GM21515 (cell line): ENCODE measurements at regions not wholly inside any gene's neighbourhood (a gene's known extent, or its start where the extent isn't known, plus 50 kb on each side); places are given as distances from the start of the nearest gene placed in this dataset.
"Not testable (repeated sequence)": the region's sequence is repeated elsewhere in the genome, so short reads cannot be mapped to it uniquely, and the experiment has no call there.

Experiments used
- ATAC-seq: cut with Tn5 transposase; IDR thresholded peaks from one replicate; pipeline ENCODE4 v1.9.1; 2021; ENCODE audit not compliant: unreplicated experiment

GRCh38 chr2:144625626-144626025 is 105.7 kb upstream of the ZEB2 start:
- ATAC-seq: no peak

- ATAC-seq: no peak
These were observed 105.3 kb upstream of the ZEB2 start for GRCh38 chr2:144625226-144625625.

GRCh38 chr2:144624451-144624850 is 104.5 kb upstream of the ZEB2 start:
- ATAC-seq: no peak

- not testable (repeated sequence) for ATAC-seq
These were observed 102.5 kb upstream of the ZEB2 start for GRCh38 chr2:144622373-144622772.

GRCh38 chr2:144621266-144621665 is 101.3 kb upstream of the ZEB2 start:
- no peak for ATAC-seq

- no peak for ATAC-seq
These were observed 99.8 kb upstream of the ZEB2 start for GRCh38 chr2:144619760-144620159.

GRCh38 chr2:144617171-144617570 is 97.3 kb upstream of the ZEB2 start:
- not testable (repeated sequence) for ATAC-seq

- ATAC-seq: no peak
These were observed 96.1 kb upstream of the ZEB2 start for GRCh38 chr2:144615866-144616565.

- no peak for ATAC-seq
These were observed 88.1 kb upstream of the ZEB2 start for GRCh38 chr2:144607891-144608521.

GRCh38 chr2:144607099-144607498 is 87.2 kb upstream of the ZEB2 start:
- ATAC-seq: no peak

- no peak for ATAC-seq
These were observed 86.7 kb upstream of the ZEB2 start for GRCh38 chr2:144606466-144607095.

GRCh38 chr2:144605231-144605840 is 85.4 kb upstream of the ZEB2 start:
- no peak for ATAC-seq

- no peak for ATAC-seq
These were observed 83.4 kb upstream of the ZEB2 start for GRCh38 chr2:144603334-144603733.

GRCh38 chr2:144598906-144599305 is 79.0 kb upstream of the ZEB2 start:
- no peak for ATAC-seq

GRCh38 chr2:144597894-144598593 is 78.1 kb upstream of the ZEB2 start:
- no peak for ATAC-seq

GRCh38 chr2:144597388-144597787 is 77.5 kb upstream of the ZEB2 start:
- ATAC-seq: no peak

GRCh38 chr2:144596073-144596871 is 76.4 kb upstream of the ZEB2 start:
- ATAC-seq: no peak

- ATAC-seq: no peak
These were observed 75.8 kb upstream of the ZEB2 start for GRCh38 chr2:144595686-144596072.

- ATAC-seq: no peak
These were observed 75.4 kb upstream of the ZEB2 start for GRCh38 chr2:144595279-144595678.

GRCh38 chr2:144593803-144594202 is 73.9 kb upstream of the ZEB2 start:
- no peak for ATAC-seq
